IPS-15b (cell line): ENCODE measurements at regions not wholly inside any gene's neighbourhood (a gene's known extent, or its start where the extent isn't known, plus 50 kb on each side); places are given as distances from the start of the nearest gene placed in this dataset.

Experiments used
- H3K27me3 ChIP-seq: one replicate; pipeline ENCODE4 v1.6.1; 2013; ENCODE audit warnings: low read length; ENCODE audit not compliant: control insufficient read depth, insufficient read depth
- H3K36me3 ChIP-seq: one replicate; pipeline ENCODE4 v1.6.1; 2013; ENCODE audit warnings: low read length; ENCODE audit not compliant: control insufficient read depth, insufficient read depth
- H3K4me1 ChIP-seq: one replicate; pipeline ENCODE4 v1.6.1; 2013; ENCODE audit warnings: mild to moderate bottlenecking, low read length; ENCODE audit not compliant: control insufficient read depth, insufficient read depth
- H3K4me3 ChIP-seq: one replicate; pipeline ENCODE4 v1.5.1; 2013; ENCODE audit warnings: low read depth, low read length
- H3K9ac ChIP-seq: one replicate; pipeline ENCODE4 v1.6.1; 2013; ENCODE audit warnings: low read depth, mild to moderate bottlenecking, low read length
- H3K9me3 ChIP-seq: one replicate; pipeline ENCODE4 v1.6.1; 2013; ENCODE audit warnings: mild to moderate bottlenecking, low read length; ENCODE audit not compliant: control insufficient read depth, insufficient read depth

DNA sequence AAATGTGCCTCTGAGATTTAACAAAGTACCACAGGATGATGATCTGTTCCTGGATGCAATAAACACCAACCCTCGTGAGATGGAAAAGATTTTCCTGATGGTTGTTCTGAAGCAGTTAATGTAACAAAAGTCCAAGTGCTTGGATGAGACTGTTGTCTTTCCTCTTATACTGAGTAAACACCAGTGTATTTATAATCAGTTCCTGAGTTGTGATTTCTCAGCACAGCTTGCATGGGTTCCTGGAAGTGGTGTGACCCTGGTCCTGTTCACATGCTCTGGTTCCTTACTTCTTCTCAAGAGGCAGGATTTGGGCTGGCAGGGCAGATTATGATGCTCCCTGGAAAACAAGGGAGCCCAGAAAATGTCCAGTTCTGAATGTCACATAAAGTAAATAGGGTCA lies 208.2 kb upstream of the USP24 start:
- no peaks in the 10 kb centered on the region for H3K36me3 ChIP-seq
- no peak overlapping the region for H3K4me3 ChIP-seq
- no peaks in the 10 kb centered on the region for H3K9me3 ChIP-seq
- no peaks in the 10 kb centered on the region for H3K27me3 ChIP-seq
- no peak overlapping the region for H3K9ac ChIP-seq
- H3K4me1 ChIP-seq, result no peaks in the 10 kb centered on the region

DNA sequence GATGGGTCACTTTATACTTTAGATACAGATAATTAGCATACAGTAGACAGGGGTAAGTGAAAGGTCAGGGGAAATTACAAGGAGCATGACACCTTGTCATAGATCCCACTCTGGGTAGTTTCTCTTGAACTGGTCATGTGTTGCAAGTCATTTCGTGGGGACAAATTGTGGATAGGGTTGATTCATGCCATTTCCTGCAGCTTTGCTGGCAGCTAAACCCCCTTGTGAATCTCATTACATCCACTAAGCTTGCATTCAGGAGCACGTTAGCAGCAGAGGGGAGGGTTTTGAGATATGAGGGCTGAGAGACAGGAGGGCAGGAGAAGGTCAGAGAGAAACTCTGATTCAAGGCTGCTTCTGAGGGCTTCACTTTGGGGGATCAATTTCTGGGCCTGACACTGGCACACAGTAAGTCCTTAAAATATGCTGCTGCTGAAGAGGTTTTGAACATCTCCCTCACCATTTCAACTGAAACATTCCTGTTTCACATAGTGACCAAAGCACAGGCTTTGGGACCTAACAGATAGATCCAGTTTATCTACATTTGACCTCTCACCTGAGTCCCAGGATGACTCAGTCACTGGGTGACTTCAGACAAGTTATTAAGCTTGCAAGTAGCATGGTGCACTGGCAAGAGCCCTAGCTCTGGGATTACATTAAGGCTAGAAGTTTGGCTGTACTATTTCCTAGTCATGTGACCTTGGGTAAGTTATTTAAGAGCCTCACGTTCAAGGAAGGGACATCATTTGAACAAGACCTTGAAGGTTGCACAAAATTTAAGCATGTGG lies 206.0 kb upstream of the USP24 start:
- Histone ChIP-seq H3K4me3 (no peak overlapping the region), H3K36me3 (no peaks in the 10 kb centered on the region), H3K9me3 (no peaks in the 10 kb centered on the region), H3K4me1 (no peaks in the 10 kb centered on the region), H3K27me3 (no peaks in the 10 kb centered on the region), H3K9ac (no peak overlapping the region)

DNA sequence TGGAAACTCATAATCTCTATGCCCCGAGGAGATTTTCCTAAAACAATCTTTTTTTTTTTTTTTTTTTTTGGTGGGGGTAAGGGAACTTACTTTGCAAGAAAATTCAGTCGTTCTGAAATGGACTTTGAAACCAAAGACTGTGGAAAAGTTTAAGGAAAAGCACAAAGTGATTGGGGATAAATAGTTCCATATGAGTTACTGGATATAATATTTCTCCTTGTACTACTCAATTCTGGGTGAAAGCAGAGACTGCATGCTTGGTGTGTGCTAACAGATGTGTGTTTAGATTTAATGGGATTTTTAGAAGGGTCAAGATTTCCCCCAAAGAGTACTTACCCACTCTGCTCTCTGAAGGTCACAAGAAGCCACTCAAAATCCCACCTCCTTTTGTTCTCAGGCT lies 204.9 kb upstream of the USP24 start:
- no peaks in the 10 kb centered on the region for H3K4me1 ChIP-seq
- H3K27me3 ChIP-seq, result no peaks in the 10 kb centered on the region
- H3K36me3 ChIP-seq, result no peaks in the 10 kb centered on the region
- H3K9ac ChIP-seq, result no peak overlapping the region
- H3K4me3 ChIP-seq, result no peak overlapping the region
- no peaks in the 10 kb centered on the region for H3K9me3 ChIP-seq

DNA sequence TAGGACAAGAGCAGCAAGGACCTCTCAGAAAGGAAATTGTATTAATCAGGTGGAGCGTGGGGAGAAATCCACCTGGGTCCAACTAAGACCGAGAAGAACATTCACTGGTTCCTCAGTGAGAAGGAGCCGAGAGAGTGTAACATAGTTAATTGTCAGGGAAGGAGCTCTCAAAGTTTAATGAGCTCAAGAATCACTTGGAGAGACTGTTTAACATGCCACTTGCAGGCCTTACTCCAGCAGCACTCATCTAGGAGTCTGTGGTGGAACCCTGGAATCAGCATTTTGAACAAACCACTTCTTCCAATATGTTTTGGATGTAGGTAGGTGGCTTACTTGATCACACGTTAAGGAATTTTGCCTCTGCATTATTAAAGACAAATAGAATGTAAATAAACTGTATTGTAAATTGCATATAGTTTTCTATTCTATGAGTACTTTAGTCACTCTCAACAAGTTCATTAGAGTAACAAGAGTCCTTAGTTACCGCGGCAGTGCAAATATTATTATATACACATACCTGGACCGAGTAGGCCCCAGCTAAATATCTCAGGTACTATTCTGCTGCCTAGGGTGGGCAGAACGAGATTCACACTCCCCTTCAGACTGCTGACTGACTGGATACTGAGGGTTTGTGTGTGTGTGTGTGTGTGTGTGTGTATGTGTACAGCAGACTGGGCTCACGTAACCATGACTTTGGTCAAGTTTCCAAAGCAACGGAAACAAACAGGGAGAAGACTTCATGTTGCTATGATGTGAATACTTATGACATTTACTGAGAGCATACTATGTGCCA lies 203.2 kb upstream of the USP24 start:
- Histone ChIP-seq H3K4me1 (no peaks in the 10 kb centered on the region), H3K4me3 (no peak overlapping the region), H3K9me3 (no peaks in the 10 kb centered on the region), H3K36me3 (no peaks in the 10 kb centered on the region), H3K27me3 (no peaks in the 10 kb centered on the region), H3K9ac (no peak overlapping the region)

DNA sequence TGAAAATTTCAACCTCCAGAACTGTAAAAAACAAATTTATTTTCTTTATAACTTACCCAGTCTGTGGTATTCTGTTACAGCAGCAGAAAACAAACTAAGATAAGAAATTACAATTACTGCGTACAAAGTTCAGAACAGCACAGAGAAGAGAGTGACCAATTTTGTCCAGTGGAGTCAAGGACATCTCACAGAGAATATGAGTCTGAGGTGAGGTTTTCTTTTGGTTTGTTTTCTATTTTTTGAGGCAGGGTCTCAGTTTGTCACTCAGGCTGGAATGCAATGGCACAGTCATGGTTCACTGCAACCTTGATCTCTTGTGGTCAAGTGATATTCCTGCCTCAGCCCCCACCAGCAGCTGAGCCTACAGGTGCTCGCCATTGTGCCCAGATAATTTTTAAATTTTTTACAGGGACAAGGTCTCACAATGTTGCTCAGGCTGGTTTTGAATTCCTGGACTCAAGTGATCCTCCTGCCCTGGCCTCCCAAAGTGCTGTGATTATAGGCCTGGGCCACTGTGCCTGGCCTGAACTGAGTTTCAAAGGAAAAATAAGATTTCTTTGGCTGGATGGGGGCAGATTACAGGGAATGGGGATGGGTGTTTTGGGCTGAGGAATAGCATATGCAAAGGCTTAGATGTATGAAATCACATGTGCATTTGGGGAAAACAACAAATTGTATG lies 201.1 kb upstream of the USP24 start:
- Histone ChIP-seq H3K4me1 (no peaks in the 10 kb centered on the region), H3K36me3 (no peaks in the 10 kb centered on the region), H3K9me3 (no peaks in the 10 kb centered on the region), H3K4me3 (no peak overlapping the region), H3K9ac (no peak overlapping the region), H3K27me3 (no peaks in the 10 kb centered on the region)

DNA sequence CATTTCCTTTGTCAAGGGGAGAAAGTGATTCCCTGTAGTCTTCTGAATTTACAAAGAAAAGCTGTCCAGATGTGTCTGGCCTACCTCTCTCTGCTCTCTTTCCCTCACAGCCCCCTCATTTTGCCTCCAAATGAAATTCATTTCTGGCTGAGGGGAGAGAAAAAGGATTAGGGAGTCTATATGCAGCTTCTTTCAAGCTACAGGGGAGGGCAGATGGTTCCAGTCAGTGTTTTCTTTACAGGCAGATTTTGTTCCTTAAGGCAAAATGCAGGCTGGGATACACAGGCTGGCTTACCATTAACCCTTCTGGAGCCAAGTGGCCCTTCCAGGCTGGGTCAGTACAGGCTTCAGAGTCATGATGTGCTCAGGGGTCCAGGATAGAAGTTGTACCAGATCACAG lies 198.1 kb upstream of the USP24 start:
- H3K27me3 ChIP-seq, result no peaks in the 10 kb centered on the region
- no peaks in the 10 kb centered on the region for H3K9me3 ChIP-seq
- H3K36me3 ChIP-seq, result no peaks in the 10 kb centered on the region
- H3K9ac ChIP-seq, result no peak overlapping the region
- H3K4me3 ChIP-seq, result no peak overlapping the region
- H3K4me1 ChIP-seq, result no peaks in the 10 kb centered on the region

DNA sequence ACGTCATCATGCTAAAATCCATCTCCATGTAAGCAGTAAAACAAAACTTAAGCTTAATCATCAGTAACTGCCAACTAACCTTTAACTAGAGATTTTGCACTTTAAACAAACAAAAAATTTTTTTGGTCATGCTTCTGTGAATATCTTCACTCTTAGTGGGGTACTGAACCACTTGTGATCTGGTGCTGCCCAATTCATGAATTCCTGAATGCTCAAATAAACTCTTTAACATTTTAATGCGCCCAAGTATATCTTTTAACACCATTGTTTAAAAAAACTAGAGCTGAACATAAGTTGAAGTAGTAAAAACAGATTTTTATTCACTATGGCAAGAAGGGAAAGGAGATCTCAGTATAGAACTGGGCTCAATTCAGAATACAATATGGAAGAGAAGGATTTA lies 196.9 kb upstream of the USP24 start:
- no peaks in the 10 kb centered on the region for H3K27me3 ChIP-seq
- no peak overlapping the region for H3K9ac ChIP-seq
- no peaks in the 10 kb centered on the region for H3K4me1 ChIP-seq
- no peak overlapping the region for H3K4me3 ChIP-seq
- no peaks in the 10 kb centered on the region for H3K36me3 ChIP-seq
- no peaks in the 10 kb centered on the region for H3K9me3 ChIP-seq

DNA sequence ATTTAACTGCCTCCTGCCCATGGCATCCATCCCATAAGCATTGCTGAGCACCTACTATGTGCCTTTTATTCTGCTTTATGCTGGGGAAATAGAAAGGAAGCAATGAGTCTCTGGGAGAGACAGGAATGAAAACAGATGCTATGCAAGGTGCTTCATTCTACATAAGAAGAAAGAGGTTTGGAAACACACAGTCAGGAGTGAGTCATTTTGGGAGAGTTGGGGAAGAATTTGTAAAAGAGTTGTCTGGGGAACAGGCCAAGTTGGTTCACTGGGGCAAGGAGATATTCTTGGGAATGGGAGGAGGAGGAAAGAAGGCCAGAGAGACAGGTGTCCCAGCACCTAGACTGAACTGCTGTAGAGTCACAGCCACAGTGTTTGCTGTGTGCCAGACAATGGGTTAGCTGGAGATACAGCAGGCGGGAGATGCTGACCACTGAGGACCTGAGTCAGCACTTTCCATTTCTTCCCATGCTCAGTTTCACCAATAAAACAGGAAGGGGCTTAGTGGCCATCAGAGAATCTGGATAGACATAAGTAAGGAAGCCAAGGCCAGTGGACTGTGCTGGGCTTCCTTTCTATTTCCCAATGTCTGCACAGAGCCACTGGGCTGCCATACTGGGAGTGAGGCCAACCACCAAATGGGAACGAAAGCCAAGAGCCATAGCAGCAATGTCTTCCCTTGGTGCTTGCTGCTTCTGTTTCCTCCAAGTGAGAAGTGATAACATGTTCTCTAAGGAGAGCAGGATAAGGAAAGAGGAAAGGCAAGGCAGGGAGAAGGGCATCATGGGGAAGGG lies 187.7 kb upstream of the USP24 start:
- no peak overlapping the region for H3K9ac ChIP-seq
- H3K9me3 ChIP-seq, result no peaks in the 10 kb centered on the region
- H3K27me3 ChIP-seq, result no peaks in the 10 kb centered on the region
- H3K36me3 ChIP-seq, result no peaks in the 10 kb centered on the region
- H3K4me3 ChIP-seq, result no peak overlapping the region
- H3K4me1 ChIP-seq, result no peaks in the 10 kb centered on the region

DNA sequence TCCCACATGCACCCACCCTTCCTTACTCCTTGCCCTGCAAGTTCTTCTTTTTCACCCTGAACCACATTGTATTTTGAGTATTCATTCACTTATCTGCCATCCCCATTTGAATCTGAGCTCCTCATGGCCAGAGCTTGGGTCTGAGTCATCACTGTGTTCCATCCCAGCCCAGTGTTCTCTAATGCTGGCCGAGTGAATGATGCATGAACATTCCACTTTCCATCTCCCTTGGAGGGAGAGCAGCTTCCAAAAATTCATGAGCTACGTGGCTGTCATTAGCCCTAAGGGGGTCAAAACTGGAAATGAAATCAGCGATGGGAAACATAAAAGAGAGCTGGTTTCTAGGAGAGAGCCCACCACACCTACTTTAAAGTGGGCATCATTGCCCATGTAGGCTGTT lies 187.0 kb upstream of the USP24 start:
- H3K9ac ChIP-seq, result no peak overlapping the region
- no peaks in the 10 kb centered on the region for H3K4me1 ChIP-seq
- H3K36me3 ChIP-seq, result no peaks in the 10 kb centered on the region
- no peaks in the 10 kb centered on the region for H3K9me3 ChIP-seq
- no peak overlapping the region for H3K4me3 ChIP-seq
- H3K27me3 ChIP-seq, result no peaks in the 10 kb centered on the region

DNA sequence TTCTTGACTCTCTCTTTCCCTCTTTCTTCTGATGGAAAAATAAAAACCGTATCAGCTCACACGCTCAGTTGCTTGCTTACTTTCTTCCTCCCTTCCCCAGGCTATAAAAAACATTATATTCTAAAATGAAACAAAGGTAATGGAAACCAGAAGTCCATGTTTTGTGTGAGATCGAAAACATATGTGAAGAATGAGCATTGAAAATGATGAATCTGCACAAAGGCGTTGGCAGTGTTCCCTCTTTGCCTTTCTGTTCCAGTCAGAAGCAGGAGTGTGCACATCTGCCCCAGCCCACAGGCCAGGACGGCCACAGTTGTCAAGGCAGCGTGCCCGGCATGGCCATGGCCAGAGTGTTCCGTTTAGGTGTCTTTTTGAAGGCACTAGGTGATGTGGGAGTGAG lies 185.3 kb upstream of the USP24 start:
- H3K9me3 ChIP-seq, result no peaks in the 10 kb centered on the region
- no peaks in the 10 kb centered on the region for H3K27me3 ChIP-seq
- no peaks in the 10 kb centered on the region for H3K4me1 ChIP-seq
- H3K9ac ChIP-seq, result no peak overlapping the region
- H3K36me3 ChIP-seq, result no peaks in the 10 kb centered on the region
- H3K4me3 ChIP-seq, result no peak overlapping the region

DNA sequence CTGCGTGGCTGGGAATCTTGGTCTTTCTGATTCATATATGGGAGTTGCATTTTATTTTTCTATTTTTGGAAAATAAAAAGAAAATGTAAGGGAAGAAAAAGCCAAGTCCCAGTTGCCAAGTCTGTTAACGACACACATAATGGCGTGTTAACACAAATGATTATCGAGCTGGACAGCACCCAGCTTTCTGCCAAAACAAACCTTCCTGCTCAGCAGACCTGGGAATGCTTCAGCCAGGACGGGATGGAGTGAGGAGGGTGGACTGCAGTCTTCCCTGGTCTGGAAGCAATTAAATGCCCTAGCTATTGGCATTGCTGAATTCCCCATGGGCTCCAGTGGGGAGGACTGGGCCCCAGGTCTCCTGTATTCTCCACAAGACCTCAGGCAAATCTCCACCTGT lies 184.2 kb upstream of the USP24 start:
- Histone ChIP-seq H3K9ac (no peak overlapping the region), H3K36me3 (no peaks in the 10 kb centered on the region), H3K9me3 (no peaks in the 10 kb centered on the region), H3K4me3 (no peak overlapping the region), H3K4me1 (no peaks in the 10 kb centered on the region), H3K27me3 (no peaks in the 10 kb centered on the region)
